ENCODE measurements at regions not wholly inside any gene's neighbourhood (a gene's known extent, or its start where the extent isn't known, plus 50 kb on each side); places are given as distances from the start of the nearest gene placed in this dataset.
"Not testable (repeated sequence)": the region's sequence is repeated elsewhere in the genome, so short reads cannot be mapped to it uniquely, and the experiment has no call there.

- Histone ChIP-seq H3K4me3 (ENCODE audit: insufficient read depth, low read depth, low read length) (no peak overlapping the region), H3K36me3 (replicated peaks; ENCODE audit: control insufficient read depth, insufficient read depth, low read length) (no peaks in the 10 kb centered on the region), H3K27me3 (ENCODE audit: control insufficient read depth, insufficient read depth, low read length) (no peaks in the 10 kb centered on the region)
- no peak for DNase-seq
Measured at GRCh38 chr22:48403521-48404403, 1423.9 kb downstream of the BRD1 start.

- Histone ChIP-seq H3K36me3 (replicated peaks; ENCODE audit: control insufficient read depth, insufficient read depth, low read length) (no peaks in the 10 kb centered on the region), H3K27me3 (ENCODE audit: control insufficient read depth, insufficient read depth, low read length) (no peaks in the 10 kb centered on the region), H3K4me3 (ENCODE audit: insufficient read depth, low read depth, low read length) (no peak overlapping the region)
- DNase-seq = no peak
Measured at GRCh38 chr22:48402591-48403031, 1425.1 kb downstream of the BRD1 start.

- not testable (repeated sequence) for H3K4me3 ChIP-seq (ENCODE audit: insufficient read depth, low read depth, low read length); H3K36me3 ChIP-seq (replicated peaks; ENCODE audit: control insufficient read depth, insufficient read depth, low read length); DNase-seq; H3K27me3 ChIP-seq (ENCODE audit: control insufficient read depth, insufficient read depth, low read length)
Measured at GRCh38 chr22:48401523-48401922, 1426.2 kb downstream of the BRD1 start.

- H3K4me3 ChIP-seq (ENCODE audit: insufficient read depth, low read depth, low read length) = no peak overlapping the region
- no peaks in the 10 kb centered on the region for H3K27me3 ChIP-seq (ENCODE audit: control insufficient read depth, insufficient read depth, low read length)
- DNase-seq = no peak
- no peaks in the 10 kb centered on the region for H3K36me3 ChIP-seq (replicated peaks; ENCODE audit: control insufficient read depth, insufficient read depth, low read length)
Measured at GRCh38 chr22:48398181-48398905, 1429.3 kb downstream of the BRD1 start.

GRCh38 chr22:48397531-48398180 lies 1430.0 kb downstream of the BRD1 start:
- Histone ChIP-seq H3K4me3 (ENCODE audit: insufficient read depth, low read depth, low read length) (no peak overlapping the region), H3K27me3 (ENCODE audit: control insufficient read depth, insufficient read depth, low read length) (no peaks in the 10 kb centered on the region), H3K36me3 (replicated peaks; ENCODE audit: control insufficient read depth, insufficient read depth, low read length) (no peaks in the 10 kb centered on the region)
- DNase-seq = no peak

- no peaks in the 10 kb centered on the region for H3K36me3 ChIP-seq (replicated peaks; ENCODE audit: control insufficient read depth, insufficient read depth, low read length)
- H3K4me3 ChIP-seq (ENCODE audit: insufficient read depth, low read depth, low read length) = no peak overlapping the region
- no peaks in the 10 kb centered on the region for H3K27me3 ChIP-seq (ENCODE audit: control insufficient read depth, insufficient read depth, low read length)
- peak; percentile 56 for DNase-seq
Measured at GRCh38 chr22:48396785-48397530, 1430.7 kb downstream of the BRD1 start.

GRCh38 chr22:48396091-48396784 lies 1431.4 kb downstream of the BRD1 start:
- no peaks in the 10 kb centered on the region for H3K27me3 ChIP-seq (ENCODE audit: control insufficient read depth, insufficient read depth, low read length)
- no peak overlapping the region for H3K4me3 ChIP-seq (ENCODE audit: insufficient read depth, low read depth, low read length)
- no peak for DNase-seq
- no peaks in the 10 kb centered on the region for H3K36me3 ChIP-seq (replicated peaks; ENCODE audit: control insufficient read depth, insufficient read depth, low read length)

- Histone ChIP-seq H3K36me3 (replicated peaks; ENCODE audit: control insufficient read depth, insufficient read depth, low read length) (no peaks in the 10 kb centered on the region), H3K27me3 (ENCODE audit: control insufficient read depth, insufficient read depth, low read length) (no peaks in the 10 kb centered on the region), H3K4me3 (ENCODE audit: insufficient read depth, low read depth, low read length) (no peak overlapping the region)
Measured at GRCh38 chr22:48395201-48395600, 1432.5 kb downstream of the BRD1 start.

GRCh38 chr22:48394787-48395186 lies 1432.9 kb downstream of the BRD1 start:
- H3K4me3 ChIP-seq (ENCODE audit: insufficient read depth, low read depth, low read length) = no peak overlapping the region
- DNase-seq = peak; percentile 62
- no peaks in the 10 kb centered on the region for H3K36me3 ChIP-seq (replicated peaks; ENCODE audit: control insufficient read depth, insufficient read depth, low read length)
- H3K27me3 ChIP-seq (ENCODE audit: control insufficient read depth, insufficient read depth, low read length) = no peaks in the 10 kb centered on the region

More at GRCh38 chr22:48395201-48395600, 1432.5 kb downstream of the BRD1 start:
- DNase-seq = no peak

- Histone ChIP-seq H3K4me3 (ENCODE audit: insufficient read depth, low read depth, low read length) (no peak overlapping the region), H3K27me3 (ENCODE audit: control insufficient read depth, insufficient read depth, low read length) (no peaks in the 10 kb centered on the region), H3K36me3 (replicated peaks; ENCODE audit: control insufficient read depth, insufficient read depth, low read length) (no peaks in the 10 kb centered on the region)
- DNase-seq = no peak
Measured at GRCh38 chr22:48393885-48394284, 1433.8 kb downstream of the BRD1 start.

GRCh38 chr22:48393041-48393370 lies 1434.7 kb downstream of the BRD1 start:
- no peaks in the 10 kb centered on the region for H3K27me3 ChIP-seq (ENCODE audit: control insufficient read depth, insufficient read depth, low read length)
- DNase-seq = no peak

GRCh38 chr22:48391820-48392219 lies 1435.9 kb downstream of the BRD1 start:
- Histone ChIP-seq H3K36me3 (replicated peaks; ENCODE audit: control insufficient read depth, insufficient read depth, low read length) (no peaks in the 10 kb centered on the region), H3K4me3 (ENCODE audit: insufficient read depth, low read depth, low read length) (no peak overlapping the region), H3K27me3 (ENCODE audit: control insufficient read depth, insufficient read depth, low read length) (no peaks in the 10 kb centered on the region)
- no peak for DNase-seq

More at GRCh38 chr22:48393041-48393370, 1434.7 kb downstream of the BRD1 start:
- H3K4me3 ChIP-seq (ENCODE audit: insufficient read depth, low read depth, low read length) = no peak overlapping the region
- no peaks in the 10 kb centered on the region for H3K36me3 ChIP-seq (replicated peaks; ENCODE audit: control insufficient read depth, insufficient read depth, low read length)

- no peak for DNase-seq
- Histone ChIP-seq H3K36me3 (replicated peaks; ENCODE audit: control insufficient read depth, insufficient read depth, low read length) (no peaks in the 10 kb centered on the region), H3K27me3 (ENCODE audit: control insufficient read depth, insufficient read depth, low read length) (no peaks in the 10 kb centered on the region), H3K4me3 (ENCODE audit: insufficient read depth, low read depth, low read length) (no peak overlapping the region)
Measured at GRCh38 chr22:48391171-48391711, 1436.4 kb downstream of the BRD1 start.

Data from H7 (cell line).